ENCODE measurements at regions not wholly inside any gene's neighbourhood (a gene's known extent, or its start where the extent isn't known, plus 50 kb on each side); places are given as distances from the start of the nearest gene placed in this dataset.

GRCh38 chr4:159484864-159485263 is 382.0 kb downstream of the RAPGEF2 start:
- TF ChIP-seq, protein P1, sequence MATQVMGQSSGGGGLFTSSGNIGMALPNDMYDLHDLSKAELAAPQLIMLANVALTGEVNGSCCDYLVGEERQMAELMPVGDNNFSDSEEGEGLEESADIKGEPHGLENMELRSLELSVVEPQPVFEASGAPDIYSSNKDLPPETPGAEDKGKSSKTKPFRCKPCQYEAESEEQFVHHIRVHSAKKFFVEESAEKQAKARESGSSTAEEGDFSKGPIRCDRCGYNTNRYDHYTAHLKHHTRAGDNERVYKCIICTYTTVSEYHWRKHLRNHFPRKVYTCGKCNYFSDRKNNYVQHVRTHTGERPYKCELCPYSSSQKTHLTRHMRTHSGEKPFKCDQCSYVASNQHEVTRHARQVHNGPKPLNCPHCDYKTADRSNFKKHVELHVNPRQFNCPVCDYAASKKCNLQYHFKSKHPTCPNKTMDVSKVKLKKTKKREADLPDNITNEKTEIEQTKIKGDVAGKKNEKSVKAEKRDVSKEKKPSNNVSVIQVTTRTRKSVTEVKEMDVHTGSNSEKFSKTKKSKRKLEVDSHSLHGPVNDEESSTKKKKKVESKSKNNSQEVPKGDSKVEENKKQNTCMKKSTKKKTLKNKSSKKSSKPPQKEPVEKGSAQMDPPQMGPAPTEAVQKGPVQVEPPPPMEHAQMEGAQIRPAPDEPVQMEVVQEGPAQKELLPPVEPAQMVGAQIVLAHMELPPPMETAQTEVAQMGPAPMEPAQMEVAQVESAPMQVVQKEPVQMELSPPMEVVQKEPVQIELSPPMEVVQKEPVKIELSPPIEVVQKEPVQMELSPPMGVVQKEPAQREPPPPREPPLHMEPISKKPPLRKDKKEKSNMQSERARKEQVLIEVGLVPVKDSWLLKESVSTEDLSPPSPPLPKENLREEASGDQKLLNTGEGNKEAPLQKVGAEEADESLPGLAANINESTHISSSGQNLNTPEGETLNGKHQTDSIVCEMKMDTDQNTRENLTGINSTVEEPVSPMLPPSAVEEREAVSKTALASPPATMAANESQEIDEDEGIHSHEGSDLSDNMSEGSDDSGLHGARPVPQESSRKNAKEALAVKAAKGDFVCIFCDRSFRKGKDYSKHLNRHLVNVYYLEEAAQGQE (IDR thresholded peaks at IDR 0.05; ENCODE audit: insufficient read depth in 1 of 2, low read depth in 2 of 2, low read length in 1 of 2): no peak
- TF ChIP-seq TCF7L2 (IDR thresholded peaks at IDR 0.05; ENCODE audit: low read depth, low read length) (no peak), POLR2AphosphoS5 (IDR thresholded peaks at IDR 0.05; ENCODE audit: low read depth, low read length) (no peak)

Measured in Panc1 (cell line).